Endodermal cell (in vitro differentiated cells): ENCODE measurements at regions not wholly inside any gene's neighbourhood (a gene's known extent, or its start where the extent isn't known, plus 50 kb on each side); places are given as distances from the start of the nearest gene placed in this dataset.

Experiments
- DNase-seq: peaks from one replicate; pipeline ENCODE4 v3.0.0-alpha.2; 2017
- H3K27ac ChIP-seq: 2 replicates; pipeline ENCODE4 v1.5.1; 2013; ENCODE audit warnings: mild to moderate bottlenecking, low read depth, low read length, moderate library complexity
- H3K27me3 ChIP-seq: 2 replicates; pipeline ENCODE4 v1.6.1; 2013; ENCODE audit warnings: mild to moderate bottlenecking, low read length, moderate library complexity; ENCODE audit not compliant: insufficient read depth, control insufficient read depth, poor library complexity, severe bottlenecking
- H3K36me3 ChIP-seq: 2 replicates; pipeline ENCODE4 v1.7.0; 2013; ENCODE audit warnings: mild to moderate bottlenecking, low read length, moderate library complexity; ENCODE audit not compliant: control insufficient read depth, insufficient read depth
- H3K4me1 ChIP-seq: one replicate; pipeline ENCODE4 v1.7.0; 2013; ENCODE audit warnings: low read length; ENCODE audit not compliant: control insufficient read depth, insufficient read depth
- H3K4me3 ChIP-seq: 2 replicates; pipeline ENCODE4 v1.5.1; 2013; ENCODE audit warnings: mild to moderate bottlenecking, low read length, moderate library complexity
- H3K9ac ChIP-seq: 2 replicates; pipeline ENCODE4 v1.6.1; 2013; ENCODE audit warnings: mild to moderate bottlenecking, low read length, moderate library complexity; ENCODE audit not compliant: poor library complexity, severe bottlenecking; ENCODE audit errors: extremely low read depth
- H3K9me3 ChIP-seq: 2 replicates; pipeline ENCODE4 v1.6.1; 2013; ENCODE audit warnings: mild to moderate bottlenecking, low read length, moderate library complexity; ENCODE audit not compliant: control insufficient read depth
- H3K27ac Mint-ChIP-seq: 2 replicates; pipeline ENCODE4 v1.8.0; 2020; ENCODE audit warnings: mixed read lengths
- H3K27me3 Mint-ChIP-seq: 2 replicates; pipeline ENCODE4 v1.8.0; 2021; ENCODE audit warnings: mild to moderate bottlenecking, mixed read lengths; ENCODE audit not compliant: insufficient read depth
- H3K36me3 Mint-ChIP-seq: 2 replicates; pipeline ENCODE4 v1.8.0; 2020; ENCODE audit warnings: low read depth, mixed read lengths
- H3K4me1 Mint-ChIP-seq: 2 replicates; pipeline ENCODE4 v1.8.0; 2020; ENCODE audit warnings: mixed read lengths
- H3K4me3 Mint-ChIP-seq: 2 replicates; pipeline ENCODE4 v1.8.0; 2020; ENCODE audit warnings: mild to moderate bottlenecking, moderate library complexity, mixed read lengths
- H3K9me3 Mint-ChIP-seq: 2 replicates; pipeline ENCODE4 v1.8.0; 2020; ENCODE audit warnings: mild to moderate bottlenecking, mixed read lengths
- WGBS, 2 experiments: methylation state at CpG; one replicate each; pipeline versions ENCODE4 v1.1.5 to v1.1.7; 2013; ENCODE audit warnings: missing lambda C conversion rate in 2 of 2, mixed read lengths in 1 of 2; ENCODE audit not compliant: insufficient coverage in 1 of 2, insufficient read length in 1 of 2; 5-methylcytosine and 5-hydroxymethylcytosine counted together
- TF ChIP-seq, protein P1 (sequence below): fragments of 200-600 bp; sonication (generic); conservative IDR thresholded peaks from 2 replicates; pipeline ENCODE4 v1.5.0; 2021; ENCODE audit warnings: antibody characterized with exemption, mild to moderate bottlenecking

DNA sequence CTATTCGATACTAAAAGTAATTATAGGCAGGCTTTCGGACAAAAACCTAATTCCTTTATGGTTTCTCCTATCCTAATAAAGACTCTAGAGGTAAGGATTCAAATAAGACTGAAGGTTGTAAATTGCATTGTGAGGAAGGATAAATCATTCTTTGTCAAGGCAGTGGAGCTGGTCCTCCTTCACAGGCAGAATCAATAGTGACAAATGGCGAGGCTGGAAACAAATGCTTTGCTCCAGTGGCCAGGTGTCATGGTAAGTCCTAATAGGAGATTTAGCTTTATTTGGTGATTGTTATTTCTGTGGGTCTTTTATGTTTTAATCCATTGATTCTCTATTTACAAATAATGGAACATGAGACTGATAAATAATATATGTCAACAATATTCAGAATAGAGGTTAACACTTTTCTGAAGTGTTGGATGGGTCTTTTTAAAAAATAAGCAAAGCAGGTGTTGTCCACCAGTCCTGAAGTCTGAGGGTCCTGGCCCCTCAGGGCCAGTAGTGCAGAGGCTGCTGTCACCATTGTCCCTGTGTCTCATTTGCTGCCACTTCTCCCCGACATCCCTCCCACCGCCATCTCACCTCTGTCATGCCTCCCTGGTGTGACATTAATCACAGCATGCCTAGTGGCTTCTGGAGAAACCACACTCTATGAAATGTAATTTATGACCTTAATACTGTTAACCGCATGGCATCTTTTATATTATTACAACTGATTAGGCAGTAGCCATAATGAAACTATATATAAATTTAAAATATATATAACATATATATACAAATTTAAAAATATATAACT lies 120.9 kb upstream of the MAGI3 start:
- H3K4me3 Mint-ChIP-seq: no peak overlapping the region
- Histone ChIP-seq H3K27me3 (peaks cover 7% of the 10 kb centered on the region), H3K4me1 (peaks cover 3% of the 10 kb centered on the region), H3K9ac (no peak overlapping the region), H3K36me3 (no peaks in the 10 kb centered on the region), H3K9me3 (no peaks in the 10 kb centered on the region), H3K4me3 (no peak overlapping the region), H3K27ac (no peak overlapping the region)
- no peak overlapping the region for H3K27ac Mint-ChIP-seq
- TF ChIP-seq, protein P1, sequence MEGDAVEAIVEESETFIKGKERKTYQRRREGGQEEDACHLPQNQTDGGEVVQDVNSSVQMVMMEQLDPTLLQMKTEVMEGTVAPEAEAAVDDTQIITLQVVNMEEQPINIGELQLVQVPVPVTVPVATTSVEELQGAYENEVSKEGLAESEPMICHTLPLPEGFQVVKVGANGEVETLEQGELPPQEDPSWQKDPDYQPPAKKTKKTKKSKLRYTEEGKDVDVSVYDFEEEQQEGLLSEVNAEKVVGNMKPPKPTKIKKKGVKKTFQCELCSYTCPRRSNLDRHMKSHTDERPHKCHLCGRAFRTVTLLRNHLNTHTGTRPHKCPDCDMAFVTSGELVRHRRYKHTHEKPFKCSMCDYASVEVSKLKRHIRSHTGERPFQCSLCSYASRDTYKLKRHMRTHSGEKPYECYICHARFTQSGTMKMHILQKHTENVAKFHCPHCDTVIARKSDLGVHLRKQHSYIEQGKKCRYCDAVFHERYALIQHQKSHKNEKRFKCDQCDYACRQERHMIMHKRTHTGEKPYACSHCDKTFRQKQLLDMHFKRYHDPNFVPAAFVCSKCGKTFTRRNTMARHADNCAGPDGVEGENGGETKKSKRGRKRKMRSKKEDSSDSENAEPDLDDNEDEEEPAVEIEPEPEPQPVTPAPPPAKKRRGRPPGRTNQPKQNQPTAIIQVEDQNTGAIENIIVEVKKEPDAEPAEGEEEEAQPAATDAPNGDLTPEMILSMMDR: peak; percentile 52
- H3K4me1 Mint-ChIP-seq: peaks cover 11% of the 10 kb centered on the region
- H3K36me3 Mint-ChIP-seq: no peaks in the 10 kb centered on the region
- DNase-seq: no peak
- no peaks in the 10 kb centered on the region for H3K9me3 Mint-ChIP-seq
- WGBS, 2 experiments: 88 to 98% methylated on average over 1 to 6 of the region's 6 CpGs
- peaks cover 5% of the 10 kb centered on the region for H3K27me3 Mint-ChIP-seq

DNA sequence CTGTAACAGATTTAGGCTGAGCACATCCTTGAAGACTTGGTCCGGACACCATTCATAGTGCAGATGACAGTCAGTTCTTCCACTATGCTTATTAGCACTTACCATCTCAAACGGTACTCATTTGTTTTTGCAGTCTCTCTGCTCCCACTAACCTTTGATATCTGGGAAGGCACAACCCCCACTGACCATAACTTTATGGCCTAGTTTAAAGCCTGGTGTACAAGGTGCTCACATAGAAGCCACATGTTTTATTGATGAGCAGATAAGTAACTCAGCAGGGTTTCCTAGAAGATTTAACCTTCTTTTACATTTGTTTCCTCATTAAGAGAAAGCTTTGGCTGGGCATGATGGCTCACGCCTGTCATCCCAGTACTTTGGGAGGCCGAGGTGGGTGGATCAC lies 119.3 kb upstream of the MAGI3 start:
- Mint-ChIP-seq H3K4me1 (peaks cover 22% of the 10 kb centered on the region), H3K27ac (no peak overlapping the region), H3K36me3 (no peaks in the 10 kb centered on the region), H3K9me3 (no peaks in the 10 kb centered on the region), H3K27me3 (peaks cover 5% of the 10 kb centered on the region), H3K4me3 (no peak overlapping the region)
- Histone ChIP-seq H3K9ac (no peak overlapping the region), H3K4me3 (no peak overlapping the region), H3K27me3 (peaks cover 7% of the 10 kb centered on the region), H3K9me3 (no peaks in the 10 kb centered on the region), H3K4me1 (peaks cover 9% of the 10 kb centered on the region), H3K36me3 (no peaks in the 10 kb centered on the region), H3K27ac (no peak overlapping the region)
- DNase-seq: no peak
- WGBS, 2 experiments: 90 to 93% methylated on average over 4 of the region's 4 CpGs
- TF ChIP-seq, protein P1: no peak

DNA sequence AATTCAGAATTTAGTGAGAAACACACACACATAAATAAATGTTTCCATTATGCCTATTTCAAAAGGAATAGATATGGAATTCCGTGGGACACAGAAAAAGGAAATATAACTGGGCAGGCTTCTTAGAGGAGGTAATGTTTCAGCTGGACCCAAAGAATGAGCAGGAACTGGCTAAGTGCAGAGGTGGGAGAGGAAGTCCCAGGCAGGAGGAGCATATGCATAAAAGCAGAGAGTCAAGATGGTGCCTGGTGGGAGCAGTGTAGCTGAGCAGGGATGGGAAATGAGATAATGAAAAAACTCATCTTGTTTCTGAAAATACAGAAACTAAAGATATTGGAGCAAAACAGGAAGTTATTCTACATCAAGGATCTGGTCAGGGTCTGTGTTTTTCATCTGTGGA lies 115.2 kb upstream of the MAGI3 start:
- H3K4me1 Mint-ChIP-seq: peaks cover 41% of the 10 kb centered on the region
- no peak overlapping the region for H3K27ac ChIP-seq
- no peaks in the 10 kb centered on the region for H3K36me3 Mint-ChIP-seq
- no peaks in the 10 kb centered on the region for H3K9me3 Mint-ChIP-seq
- WGBS, 2 experiments: 91% methylated on average over 1 of the region's 1 CpG; no CpG with 5 or more reads in 1 of the 2 experiments
- DNase-seq: no peak
- H3K36me3 ChIP-seq: no peaks in the 10 kb centered on the region
- no peaks in the 10 kb centered on the region for H3K9me3 ChIP-seq
- H3K4me3 ChIP-seq: no peak overlapping the region
- H3K27ac Mint-ChIP-seq: no peak overlapping the region
- H3K27me3 ChIP-seq: no peaks in the 10 kb centered on the region
- H3K4me1 ChIP-seq: peaks cover 21% of the 10 kb centered on the region
- TF ChIP-seq, protein P1: no peak
- H3K4me3 Mint-ChIP-seq: no peak overlapping the region
- peaks cover 2% of the 10 kb centered on the region for H3K27me3 Mint-ChIP-seq
- H3K9ac ChIP-seq: no peak overlapping the region
